22Rv1 (cell line): ENCODE measurements at regions not wholly inside any gene's neighbourhood (a gene's known extent, or its start where the extent isn't known, plus 50 kb on each side); places are given as distances from the start of the nearest gene placed in this dataset.

Experiments
- CTCF ChIP-seq: fragments of 450-650 bp; IDR thresholded peaks from 2 replicates; pipeline ENCODE4 v1.5.1; 2017; ENCODE audit warnings: mild to moderate bottlenecking
- ZFX ChIP-seq: fragments of 450-650 bp; IDR thresholded peaks from 2 replicates; pipeline ENCODE4 v1.6.1; 2017; ENCODE audit warnings: antibody characterized with exemption, borderline replicate concordance

- TF ChIP-seq CTCF (no peak), ZFX (no peak)
Observed at GRCh38 chr13:90105849-90106496, 1241.5 kb upstream of the MIR17HG start.
